HL-60 (cell line): ENCODE measurements at regions not wholly inside any gene's neighbourhood (a gene's known extent, or its start where the extent isn't known, plus 50 kb on each side); places are given as distances from the start of the nearest gene placed in this dataset.

Source experiments
- DNase-seq, 2 experiments: peaks; one replicate each; pipeline ENCODE4 v3.0.0-alpha.2; 2010 to 2020; ENCODE audit warnings: low read depth in 1 of 2, low spot score in 1 of 2
- H3K27ac ChIP-seq: fragments of 250-450 bp; sonication (Bioruptor Pico); replicated peaks from 2 replicates; pipeline ENCODE4 v1.5.1; 2020; ENCODE audit warnings: mild to moderate bottlenecking, moderate library complexity
- H3K27me3 ChIP-seq: fragments of 250-450 bp; sonication (Bioruptor Pico); 2 replicates; pipeline ENCODE4 v1.5.1; 2021; ENCODE audit warnings: mild to moderate bottlenecking, moderate library complexity; ENCODE audit not compliant: insufficient read depth, poor library complexity, severe bottlenecking
- H3K4me3 ChIP-seq: replicated peaks from 2 replicates; pipeline ENCODE4 v1.5.1; 2011; ENCODE audit warnings: mild to moderate bottlenecking, control low read depth, low read length; ENCODE audit not compliant: insufficient read depth
- CTCF ChIP-seq: IDR thresholded peaks from one replicate; pipeline ENCODE4 v1.5.1; 2011; ENCODE audit warnings: low read length, control low read depth, inconsistent platforms; ENCODE audit not compliant: insufficient read depth
- GABPA ChIP-seq: IDR thresholded peaks from 2 replicates; pipeline ENCODE4 v1.6.1; 2012; ENCODE audit warnings: low read depth
- POLR2AphosphoS5 ChIP-seq: IDR thresholded peaks from 2 replicates; pipeline ENCODE4 v1.6.1; 2012; ENCODE audit warnings: low read depth
- REST ChIP-seq: IDR thresholded peaks from 2 replicates; pipeline ENCODE4 v1.6.1; 2012; ENCODE audit warnings: low read depth; ENCODE audit not compliant: insufficient replicate concordance
- SPI1 ChIP-seq: IDR thresholded peaks from 2 replicates; pipeline ENCODE4 v1.6.1; 2012; ENCODE audit warnings: low read depth, mild to moderate bottlenecking, borderline replicate concordance

- no peak for DNase-seq
- H3K27ac ChIP-seq: no peak overlapping the region
- no peak for TF ChIP-seq CTCF
- no peak for TF ChIP-seq SPI1
- TF ChIP-seq GABPA: no peak
- TF ChIP-seq POLR2AphosphoS5: no peak
- no peak for TF ChIP-seq REST
- no peak overlapping the region for H3K4me3 ChIP-seq
- no peaks in the 10 kb centered on the region for H3K27me3 ChIP-seq
These were observed 289.4 kb downstream of the CDC5L start for GRCh38 chr6:44676826-44677433.

- H3K4me3 ChIP-seq: no peak overlapping the region
- DNase-seq: no peak
- H3K27ac ChIP-seq: no peak overlapping the region
- H3K27me3 ChIP-seq: no peaks in the 10 kb centered on the region
- TF ChIP-seq GABPA: no peak
- no peak for TF ChIP-seq SPI1
- no peak for TF ChIP-seq CTCF
- no peak for TF ChIP-seq REST
- no peak for TF ChIP-seq POLR2AphosphoS5
These were observed 290.9 kb downstream of the CDC5L start for GRCh38 chr6:44678252-44678935.

- TF ChIP-seq CTCF (no peak), SPI1 (no peak), GABPA (no peak), POLR2AphosphoS5 (no peak), REST (no peak)
- no peak overlapping the region for H3K27ac ChIP-seq
- DNase-seq: no peak
- peaks cover 2% of the 10 kb centered on the region for H3K27me3 ChIP-seq
- H3K4me3 ChIP-seq: no peak overlapping the region
These were observed 292.1 kb downstream of the CDC5L start for GRCh38 chr6:44679438-44680201.
